ENCODE measurements at regions not wholly inside any gene's neighbourhood (a gene's known extent, or its start where the extent isn't known, plus 50 kb on each side); places are given as distances from the start of the nearest gene placed in this dataset.

GRCh38 chr12:67447180-67447579, 178.0 kb downstream of the CAND1 start:
- ChIA-PET POLR2A (no interaction called here), CTCF (ENCODE audit: low intra/inter-chr PET ratio) (no interaction called here)
- H3K9me3 ChIP-seq (replicated peaks; ENCODE audit: control insufficient read depth, insufficient read depth, low read depth, low read length), result no peaks in the 10 kb centered on the region
- no peaks in the 10 kb centered on the region for H3K9me1 ChIP-seq (ENCODE audit: control insufficient read depth, insufficient read depth, low read length)
- H4K20me1 ChIP-seq (replicated peaks; ENCODE audit: control insufficient read depth, insufficient read depth, low read length), result no peaks in the 10 kb centered on the region
- ATAC-seq (no peak), FAIRE-seq (no peak), DNase-seq (ENCODE audit: extremely low read depth in 1 of 4, low spot score in 3 of 4) (no peak)
- no peak overlapping the region for H2AFZ ChIP-seq (ENCODE audit: low read depth, low read length)
- H3K79me2 ChIP-seq (ENCODE audit: control insufficient read depth, insufficient read depth, low read length), result no peaks in the 10 kb centered on the region
- H3K9ac ChIP-seq (ENCODE audit: insufficient read depth in 1 of 2, low read depth in 2 of 2, low read length in 2 of 2), result no peak overlapping the region
- TF ChIP-seq E2F5 (CRISPR knock-in tag; IDR thresholded peaks at IDR 0.05), result no peak
- no peak for TF ChIP-seq ELK3 (CRISPR knock-in tag; IDR thresholded peaks at IDR 0.05)
- TF ChIP-seq CCNT2 (IDR thresholded peaks at IDR 0.05; ENCODE audit: borderline replicate concordance, extremely low read depth, insufficient read length, low read depth, low read length), result no peak
- no peak for TF ChIP-seq FOXJ2 (tag; IDR thresholded peaks at IDR 0.05)
- TF ChIP-seq SMARCA5 (IDR thresholded peaks at IDR 0.05), result no peak
- no peak for TF ChIP-seq NBN (IDR thresholded peaks at IDR 0.05; ENCODE audit: low read depth)
- no peak for TF ChIP-seq ELK1 (CRISPR knock-in tag; IDR thresholded peaks at IDR 0.05)
- TF ChIP-seq CUX1 (CRISPR knock-in tag; IDR thresholded peaks at IDR 0.05), result no peak
- TF ChIP-seq TEAD4 (IDR thresholded peaks at IDR 0.05; ENCODE audit: low read length), result no peak
- no peak for TF ChIP-seq TEAD4 (CRISPR knock-in tag; IDR thresholded peaks at IDR 0.05; ENCODE audit: borderline replicate concordance)
- no peaks in the 10 kb centered on the region for H3K27me3 ChIP-seq (ENCODE audit: control insufficient read depth in 2 of 2, insufficient read depth in 2 of 2, low read length in 2 of 2)
- no peak overlapping the region for H3K27ac ChIP-seq (ENCODE audit: extremely low read depth, low read depth, low read length)
- BruUV-seq (replicated peaks), result no TSS peak
- no peak overlapping the region for H3K4me2 ChIP-seq (ENCODE audit: insufficient read depth, low read length)
- no peak overlapping the region for H3K4me3 ChIP-seq
- in situ Hi-C loops (cut with MboI), result no loop called here
- intact Hi-C loops (cut with micrococcal nuclease), result no loop called here
- no peaks in the 10 kb centered on the region for H3K36me3 ChIP-seq (ENCODE audit: control insufficient read depth, insufficient read depth, low read length)
- H3K4me1 ChIP-seq (replicated peaks in 1 of 2; ENCODE audit: control insufficient read depth in 2 of 2, insufficient read depth in 2 of 2, low read length in 2 of 2), result no peaks in the 10 kb centered on the region; a peak in 1 of 5 replicates

Data from K562 (cell line).